ENCODE measurements at regions not wholly inside any gene's neighbourhood (a gene's known extent, or its start where the extent isn't known, plus 50 kb on each side); places are given as distances from the start of the nearest gene placed in this dataset.

DNA sequence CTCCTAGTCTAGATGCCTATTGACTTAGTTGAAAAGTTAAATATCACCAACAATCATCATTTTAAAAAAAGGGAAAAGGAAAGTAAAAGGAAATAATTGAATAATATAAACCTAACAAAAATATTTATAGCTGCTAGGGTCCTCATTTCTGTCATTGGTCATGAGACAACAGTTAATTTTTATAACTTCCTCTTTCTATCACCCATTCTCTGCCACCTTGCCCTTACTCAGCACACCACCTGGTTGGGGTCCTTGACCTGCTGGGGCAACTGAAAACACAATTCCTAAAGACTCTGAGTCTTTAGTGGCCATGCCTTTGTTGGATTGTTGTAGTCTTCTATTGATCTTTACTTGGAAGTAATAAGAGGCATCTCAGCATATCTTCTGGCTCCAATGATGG, 179.5 kb upstream of the MAST4 start:
- Histone ChIP-seq H3K4me3 (no peak overlapping the region), H3K36me3 (no peaks in the 10 kb centered on the region), H3K27me3 (no peaks in the 10 kb centered on the region), H3K4me1 (ENCODE audit: insufficient read depth) (no peaks in the 10 kb centered on the region), H3K9me3 (no peaks in the 10 kb centered on the region), H3K27ac (no peak overlapping the region)
- TF ChIP-seq, protein P1, sequence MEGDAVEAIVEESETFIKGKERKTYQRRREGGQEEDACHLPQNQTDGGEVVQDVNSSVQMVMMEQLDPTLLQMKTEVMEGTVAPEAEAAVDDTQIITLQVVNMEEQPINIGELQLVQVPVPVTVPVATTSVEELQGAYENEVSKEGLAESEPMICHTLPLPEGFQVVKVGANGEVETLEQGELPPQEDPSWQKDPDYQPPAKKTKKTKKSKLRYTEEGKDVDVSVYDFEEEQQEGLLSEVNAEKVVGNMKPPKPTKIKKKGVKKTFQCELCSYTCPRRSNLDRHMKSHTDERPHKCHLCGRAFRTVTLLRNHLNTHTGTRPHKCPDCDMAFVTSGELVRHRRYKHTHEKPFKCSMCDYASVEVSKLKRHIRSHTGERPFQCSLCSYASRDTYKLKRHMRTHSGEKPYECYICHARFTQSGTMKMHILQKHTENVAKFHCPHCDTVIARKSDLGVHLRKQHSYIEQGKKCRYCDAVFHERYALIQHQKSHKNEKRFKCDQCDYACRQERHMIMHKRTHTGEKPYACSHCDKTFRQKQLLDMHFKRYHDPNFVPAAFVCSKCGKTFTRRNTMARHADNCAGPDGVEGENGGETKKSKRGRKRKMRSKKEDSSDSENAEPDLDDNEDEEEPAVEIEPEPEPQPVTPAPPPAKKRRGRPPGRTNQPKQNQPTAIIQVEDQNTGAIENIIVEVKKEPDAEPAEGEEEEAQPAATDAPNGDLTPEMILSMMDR (IDR thresholded peaks at IDR 0.05), result no peak
- no peak for TF ChIP-seq POLR2A (IDR thresholded peaks at IDR 0.05)
- no peak for TF ChIP-seq EP300 (IDR thresholded peaks at IDR 0.05)
- DNase-seq, result no peak
- intact Hi-C loops (cut with DNase I), result no loop called here

DNA sequence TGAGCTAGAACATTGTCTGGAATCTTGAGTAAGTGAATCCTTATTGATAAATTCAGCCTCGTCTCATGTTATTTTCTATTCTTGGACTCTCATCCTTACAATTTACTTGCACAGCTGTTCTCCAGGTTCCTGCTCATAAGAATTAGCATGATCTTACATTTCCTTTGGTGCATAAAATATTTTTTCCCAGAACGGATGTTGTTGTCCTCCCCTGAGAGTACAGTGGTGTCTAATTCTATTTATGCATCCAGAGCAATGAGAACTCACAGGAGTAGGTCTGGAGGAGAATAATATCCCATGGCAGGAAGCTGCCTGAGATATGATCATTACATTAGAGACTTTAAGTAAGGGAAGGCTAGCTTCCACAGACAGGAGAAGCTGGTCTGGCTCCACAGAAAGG, 178.4 kb upstream of the MAST4 start:
- Histone ChIP-seq H3K4me3 (no peak overlapping the region), H3K9me3 (no peaks in the 10 kb centered on the region), H3K4me1 (ENCODE audit: insufficient read depth) (no peaks in the 10 kb centered on the region), H3K27ac (no peak overlapping the region), H3K36me3 (no peaks in the 10 kb centered on the region), H3K27me3 (no peaks in the 10 kb centered on the region)
- 8 to 13% (median 13%) methylated on average over 2 of the region's 2 CpGs for WGBS, 3 donors
- TF ChIP-seq EP300 (IDR thresholded peaks at IDR 0.05), result no peak
- TF ChIP-seq, protein P1 (IDR thresholded peaks at IDR 0.05), result no peak
- TF ChIP-seq POLR2A (IDR thresholded peaks at IDR 0.05), result no peak
- DNase-seq, result no peak
- intact Hi-C loops (cut with DNase I), result no loop called here

DNA sequence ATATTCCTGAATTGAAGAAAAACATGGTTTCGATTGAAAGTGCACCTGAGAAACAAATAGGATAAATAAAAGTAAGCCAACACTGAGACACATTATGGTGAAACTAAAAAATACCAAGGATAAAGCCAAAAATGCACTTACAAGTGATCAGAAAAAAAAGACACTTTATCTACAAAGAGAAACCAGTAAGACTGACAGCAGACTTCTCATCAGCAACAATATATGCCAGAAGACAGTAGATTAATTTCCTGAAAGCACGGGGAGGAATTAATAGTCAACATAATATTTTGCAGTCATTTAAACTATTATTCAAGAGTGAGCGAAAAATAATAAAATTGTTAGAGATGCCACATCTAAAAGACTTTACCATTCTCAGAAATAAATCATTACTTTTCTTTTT, 172.7 kb upstream of the MAST4 start:
- no peak for DNase-seq

DNA sequence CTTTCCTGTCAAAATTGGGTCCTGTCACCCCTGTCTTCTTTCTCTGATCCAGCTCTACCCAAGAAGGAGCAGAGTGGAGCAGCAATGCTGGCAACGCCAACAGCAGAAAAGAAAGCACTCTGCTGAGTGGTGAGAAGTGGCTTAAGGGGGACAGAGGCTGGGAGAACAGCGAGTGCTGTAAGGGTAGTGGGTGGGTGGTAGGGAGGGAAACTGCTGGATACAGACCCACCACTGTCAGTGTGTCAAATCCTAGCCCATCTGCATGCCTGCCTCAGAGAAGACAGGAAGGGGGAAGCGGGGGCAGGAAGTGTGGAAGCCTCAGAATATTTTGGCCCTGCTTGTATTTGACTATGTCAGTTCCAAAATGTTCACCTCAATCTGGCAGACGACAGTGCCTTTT, 170.4 kb upstream of the MAST4 start:
- DNase-seq, result no peak
- WGBS, 3 donors, result 88 to 89% (median 89%) methylated on average over 4 of the region's 4 CpGs
- H3K27ac ChIP-seq, result no peak overlapping the region
- H3K4me3 ChIP-seq, result no peak overlapping the region
- TF ChIP-seq POLR2A (IDR thresholded peaks at IDR 0.05) (no peak), EP300 (IDR thresholded peaks at IDR 0.05) (no peak)
- TF ChIP-seq, protein P1 (IDR thresholded peaks at IDR 0.05), result no peak
- no peaks in the 10 kb centered on the region for H3K9me3 ChIP-seq
- intact Hi-C loops (cut with DNase I), result loop anchor here in 1 of 4 donors (10.0 kb wide), 1 partner anchor 111 kb away; no protein-coding TSS in a partner anchor
- no peaks in the 10 kb centered on the region for H3K36me3 ChIP-seq
- H3K4me1 ChIP-seq (ENCODE audit: insufficient read depth), result peaks cover 6% of the 10 kb centered on the region
- no peaks in the 10 kb centered on the region for H3K27me3 ChIP-seq

More for the DNA sequence above, 172.7 kb upstream of the MAST4 start:
- Histone ChIP-seq H3K36me3 (no peaks in the 10 kb centered on the region), H3K9me3 (no peaks in the 10 kb centered on the region), H3K27ac (no peak overlapping the region), H3K27me3 (no peaks in the 10 kb centered on the region), H3K4me1 (ENCODE audit: insufficient read depth) (peaks cover 6% of the 10 kb centered on the region), H3K4me3 (no peak overlapping the region)
- intact Hi-C loops (cut with DNase I), result loop anchor here in 1 of 4 donors (10.0 kb wide), 1 partner anchor 109 kb away; no protein-coding TSS in a partner anchor
- WGBS, 3 donors, result 93 to 96% (median 95%) methylated on average over 3 of the region's 3 CpGs
- TF ChIP-seq, protein P1 (IDR thresholded peaks at IDR 0.05), result no peak
- TF ChIP-seq POLR2A (IDR thresholded peaks at IDR 0.05), result no peak
- TF ChIP-seq EP300 (IDR thresholded peaks at IDR 0.05), result no peak

Measured in ovary (tissue), 7 donors.